Stimulated activated CD4-positive, alpha-beta T cell treated with anti-CD3 and anti-CD28 coated beads, Interleukin-12 subunit alpha, Interleukin-12 subunit beta, amount 100 ng/mL, for 48 hours (primary cell): ENCODE measurements at regions not wholly inside any gene's neighbourhood (a gene's known extent, or its start where the extent isn't known, plus 50 kb on each side); places are given as distances from the start of the nearest gene placed in this dataset.
A peak's percentile ranks its signal among the peaks of the same experiment; 100 is the strongest.
"Not testable (repeated sequence)": the region's sequence is repeated elsewhere in the genome, so short reads cannot be mapped to it uniquely, and the experiment has no call there.

Experiments
- DNase-seq, 3 donors: peaks; one replicate each; pipeline ENCODE4 v3.0.0-alpha.2; 2020; ENCODE audit warnings: low read depth in 2 of 3, low spot score in 1 of 3

- no peak for DNase-seq
Measured at GRCh38 chr6:27854421-27854820, 57.8 kb downstream of the OR2B2 start.

DNA sequence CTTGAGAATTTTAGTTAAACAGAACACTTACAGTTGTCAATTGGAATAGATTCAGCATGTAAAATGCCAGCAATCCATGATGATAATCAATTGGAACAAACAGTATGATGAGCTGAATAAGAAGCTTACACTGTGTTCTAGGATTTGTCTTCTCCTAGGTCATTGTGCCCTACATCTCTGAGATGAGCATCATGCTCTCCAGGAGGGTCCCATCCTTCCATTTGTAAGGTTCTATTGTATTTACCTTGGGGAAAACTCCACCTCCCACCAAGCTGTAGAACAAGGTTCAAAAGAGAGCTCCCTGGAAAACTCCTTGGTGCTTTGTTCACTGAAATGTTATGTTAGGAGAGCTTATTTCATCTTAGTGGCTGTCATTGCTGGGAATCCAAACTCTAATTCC, 60.8 kb downstream of the OR2B2 start:
- no peak for DNase-seq

- DNase-seq: not testable (repeated sequence)
Measured at GRCh38 chr6:27849001-27849400, 63.2 kb downstream of the OR2B2 start.

- no peak for DNase-seq
Measured at GRCh38 chr6:27847706-27848105, 64.5 kb downstream of the OR2B2 start.

GRCh38 chr6:27840572-27840971, 71.6 kb downstream of the OR2B2 start:
- no peak for DNase-seq

DNA sequence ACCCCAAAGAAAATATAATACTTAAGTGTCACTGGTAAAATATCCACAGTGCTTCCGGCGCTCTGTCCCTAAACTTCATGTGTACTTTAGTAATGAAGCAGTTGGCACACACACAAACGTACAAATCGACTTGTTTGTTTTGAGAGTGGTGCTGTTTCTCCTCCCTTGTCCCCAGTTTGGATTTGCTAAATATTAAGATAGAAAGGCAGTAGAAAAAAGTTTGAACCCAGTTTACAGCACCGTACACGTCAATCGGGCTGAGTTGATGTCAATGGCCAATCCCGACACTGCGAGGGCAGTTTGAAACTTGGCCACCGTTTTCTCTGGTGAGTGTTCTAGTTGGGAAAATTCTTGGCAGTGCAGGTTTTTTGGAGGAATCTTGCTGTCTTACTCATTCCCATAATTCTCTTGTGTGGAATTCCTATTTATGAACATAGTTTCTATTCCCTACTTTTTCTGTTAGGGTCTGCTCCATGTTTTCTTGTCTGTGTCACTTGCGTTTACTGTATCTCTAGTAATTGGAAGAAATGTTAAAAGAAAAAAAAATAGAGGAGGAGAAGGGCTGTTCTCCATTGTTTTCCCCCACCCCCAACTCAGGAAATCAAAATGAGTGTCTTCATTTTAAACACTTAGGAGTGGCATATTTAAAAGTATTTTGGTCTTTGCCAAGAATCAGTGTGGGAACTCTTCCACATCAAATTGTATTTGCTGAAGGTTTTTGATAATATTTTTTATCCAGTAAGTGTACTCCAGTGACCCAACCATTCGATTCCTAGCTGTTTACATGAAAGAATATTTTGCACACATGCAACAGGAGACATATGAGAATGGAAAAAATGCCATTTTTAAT, 72.3 kb downstream of the OR2B2 start:
- DNase-seq: no peak

DNA sequence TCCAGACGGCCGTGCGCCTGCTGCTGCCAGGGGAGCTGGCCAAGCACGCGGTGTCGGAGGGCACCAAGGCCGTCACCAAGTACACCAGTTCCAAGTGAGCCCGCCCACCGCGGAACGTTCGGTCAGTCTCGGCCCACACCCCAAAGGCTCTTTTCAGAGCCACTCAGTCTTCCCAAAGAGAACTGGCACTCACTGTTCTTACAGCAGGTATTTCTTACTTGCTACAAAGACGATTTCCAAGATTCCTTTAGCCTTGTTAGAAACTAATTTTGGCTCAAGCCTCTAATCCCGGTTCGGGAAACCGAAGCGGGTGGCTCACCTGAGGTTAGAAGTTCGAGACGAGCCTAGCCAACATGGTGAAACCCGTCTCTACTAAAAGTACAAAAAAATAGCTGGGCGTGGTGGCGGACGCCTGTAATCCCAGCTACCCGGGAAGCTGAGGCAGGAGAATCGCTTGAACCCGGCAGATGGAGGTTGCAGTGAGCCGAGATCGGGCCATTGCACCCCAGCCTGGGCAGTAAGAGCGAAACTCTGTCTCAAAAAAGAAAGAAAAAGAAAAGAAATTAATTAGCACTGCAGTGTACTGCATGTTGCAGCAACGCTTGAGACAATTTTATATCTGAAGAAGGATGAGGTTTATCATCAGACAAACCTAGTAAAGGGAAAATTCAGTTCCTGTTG, 73.1 kb downstream of the OR2B2 start:
- DNase-seq: peak in 2 of 3 donors; percentile 12 to 34

- peak; percentile 67 to 72 (median 68) for DNase-seq
Measured at GRCh38 chr6:27838058-27838944, 73.9 kb downstream of the OR2B2 start.

DNA sequence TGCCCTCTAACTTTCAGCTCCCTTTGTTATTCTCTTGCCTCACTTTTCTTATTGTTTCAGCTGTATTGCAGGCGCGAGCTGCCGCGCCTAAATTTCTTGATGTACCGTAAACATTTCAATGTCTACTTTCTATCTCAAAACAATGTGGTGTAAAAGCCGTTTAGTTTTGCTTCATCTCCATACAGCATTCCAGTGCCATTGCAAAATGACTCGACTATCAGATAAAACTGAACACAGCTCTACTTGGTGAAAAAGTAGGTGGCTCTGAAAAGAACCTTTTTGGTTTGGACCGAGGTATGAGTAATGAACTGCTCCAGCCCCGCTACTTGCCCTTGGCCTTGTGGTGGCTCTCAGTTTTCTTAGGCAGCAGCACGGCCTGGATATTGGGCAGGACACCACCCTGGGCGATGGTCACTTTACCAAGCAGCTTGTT, 74.6 kb downstream of the OR2B2 start:
- no peak for DNase-seq

- peak; percentile 42 to 53 (median 53) for DNase-seq
Measured at GRCh38 chr6:27836783-27837624, 75.2 kb downstream of the OR2B2 start.

DNA sequence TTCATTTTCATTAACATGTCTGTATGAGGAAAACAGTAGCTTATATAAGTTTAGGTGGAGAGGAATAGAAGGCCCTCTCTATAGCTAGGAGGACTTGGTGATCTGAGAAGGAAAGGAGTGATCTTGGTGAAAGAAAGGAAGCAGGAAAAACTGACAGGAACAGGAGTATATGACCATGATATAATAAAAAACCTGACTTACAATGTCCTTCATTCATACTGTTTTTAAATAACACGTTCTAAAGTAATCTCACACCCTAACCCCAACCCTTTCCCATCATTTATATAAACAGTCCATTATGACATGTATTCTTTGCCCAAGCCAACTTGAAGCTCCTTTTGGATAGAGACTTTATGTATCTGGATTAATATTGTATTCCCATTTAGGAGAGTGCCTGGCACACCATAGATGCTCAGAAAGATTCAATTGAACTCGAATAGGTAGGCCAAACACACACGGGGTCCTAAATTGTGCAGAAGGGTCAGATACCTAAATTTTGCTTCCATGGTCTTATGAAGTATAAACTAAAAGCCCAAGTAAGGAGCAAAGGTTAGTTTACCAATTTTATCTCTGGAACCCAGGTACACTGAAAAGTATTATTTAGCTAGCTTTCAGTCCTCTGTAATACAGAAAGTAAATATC, 75.9 kb downstream of the OR2B2 start:
- DNase-seq: no peak

- no peak for DNase-seq
Measured at GRCh38 chr6:27834879-27835549, 77.2 kb downstream of the OR2B2 start.

- DNase-seq: no peak
Measured at GRCh38 chr6:27834384-27834783, 77.8 kb downstream of the OR2B2 start.

DNA sequence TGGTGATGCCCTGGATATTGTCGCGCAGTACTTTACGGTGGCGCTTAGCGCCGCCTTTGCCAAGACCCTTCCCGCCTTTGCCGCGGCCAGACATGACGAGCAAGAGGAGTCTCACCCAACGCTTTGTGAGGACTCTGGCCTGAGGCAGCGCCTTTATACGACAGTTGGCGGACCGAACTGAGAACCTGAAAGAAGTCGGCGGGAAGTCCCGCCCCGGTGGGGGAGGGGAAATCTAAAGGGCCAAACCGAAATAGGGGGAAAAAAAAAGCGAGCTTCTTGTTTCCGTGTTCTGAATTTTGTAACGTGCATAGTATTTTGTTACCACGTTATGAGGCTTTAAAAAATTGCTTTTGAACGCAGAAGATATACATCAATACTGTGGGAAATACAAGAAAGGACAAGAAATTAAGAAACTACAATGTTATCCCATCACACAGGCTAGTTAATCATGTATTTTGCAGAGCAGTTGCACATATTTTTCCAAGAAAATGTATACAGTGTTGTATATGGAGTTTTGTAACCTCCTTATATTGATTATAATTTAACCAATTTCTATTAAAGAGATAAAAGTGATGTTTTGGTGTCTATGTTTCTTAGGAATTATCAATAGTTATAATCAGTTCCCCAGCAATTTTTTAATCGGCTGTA, 80.6 kb downstream of the OR2B2 start:
- DNase-seq: peak; percentile 56 to 87 (median 79)

DNA sequence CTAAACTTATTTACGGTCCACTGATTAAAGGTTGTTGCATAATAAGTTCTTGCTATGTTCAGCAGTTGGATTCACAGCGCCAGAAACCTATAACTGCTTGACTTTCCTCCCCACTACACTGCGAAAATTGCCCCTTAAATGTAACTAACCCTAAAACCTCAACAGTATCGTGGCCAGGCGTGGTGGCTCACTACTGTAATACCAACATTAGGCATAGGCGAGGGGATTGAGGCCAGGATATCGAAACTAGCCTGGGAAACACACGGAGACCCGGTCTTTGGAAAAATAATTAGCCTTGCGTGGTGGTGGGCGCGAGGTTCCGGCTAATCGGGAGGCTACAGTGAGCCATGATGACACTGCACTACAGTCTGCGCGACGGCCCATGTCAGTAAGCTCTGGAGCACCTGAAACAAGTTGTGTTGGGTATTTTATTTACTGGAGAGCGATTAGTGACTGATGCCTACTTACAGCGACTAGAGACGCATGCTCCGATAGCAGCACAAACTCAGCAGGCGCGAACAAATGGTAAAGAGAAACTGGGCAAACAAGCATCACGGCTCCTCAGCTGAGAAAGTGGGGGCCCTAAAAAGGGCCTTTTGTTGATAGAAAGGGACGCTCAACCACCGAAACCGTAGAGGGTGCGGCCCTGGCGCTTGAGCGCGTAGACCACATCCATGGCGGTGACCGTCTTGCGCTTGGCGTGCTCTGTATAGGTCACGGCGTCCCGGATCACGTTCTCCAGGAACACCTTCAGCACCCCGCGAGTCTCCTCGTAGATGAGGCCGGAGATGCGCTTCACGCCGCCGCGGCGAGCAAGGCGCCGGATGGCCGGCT, 81.4 kb downstream of the OR2B2 start:
- peak in 1 of 3 donors; percentile 29 for DNase-seq

GRCh38 chr6:27830212-27830599, 82.0 kb downstream of the OR2B2 start:
- no peak for DNase-seq

- no peak for DNase-seq
Measured at GRCh38 chr6:27829453-27830211, 82.6 kb downstream of the OR2B2 start.
